ENCODE measurements at regions not wholly inside any gene's neighbourhood (a gene's known extent, or its start where the extent isn't known, plus 50 kb on each side); places are given as distances from the start of the nearest gene placed in this dataset.

GRCh38 chr5:145236983-145237382, 598.2 kb downstream of the PRELID2 start:
- no peak for TF ChIP-seq CTCF (IDR thresholded peaks at IDR 0.05; ENCODE audit: unreplicated experiment)
- CTCF ChIA-PET = interaction anchor here (1.2 kb wide), 1 partner anchor 769 kb away, joined by 5 read pairs; no protein-coding TSS in a partner anchor
- H3K27ac Mint-ChIP-seq (ENCODE audit: unreplicated experiment) = no peak overlapping the region

DNA sequence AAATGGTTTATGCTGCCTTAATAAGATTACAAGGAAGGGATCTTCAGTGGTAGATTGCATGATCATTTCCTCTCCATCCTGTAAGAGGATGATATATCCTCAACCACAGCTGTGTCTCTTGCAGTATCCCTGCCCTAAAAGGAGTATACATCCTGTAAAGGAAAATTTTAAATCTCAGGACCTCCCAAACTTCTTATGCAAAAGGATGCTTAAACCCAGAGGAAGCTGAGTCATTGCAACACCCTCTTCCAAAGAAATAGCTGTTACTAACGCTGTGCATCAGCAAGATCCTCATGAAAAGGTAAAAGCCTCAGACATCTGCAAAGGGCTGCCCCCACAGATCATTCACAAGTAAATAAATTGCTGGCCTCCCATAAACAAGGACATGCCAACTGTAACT, 599.0 kb downstream of the PRELID2 start:
- DNase-seq = no peak
- Mint-ChIP-seq H3K4me3 (ENCODE audit: low read depth, unreplicated experiment) (no peak overlapping the region), H3K9me3 (ENCODE audit: low read depth, unreplicated experiment) (no peaks in the 10 kb centered on the region), H3K27ac (ENCODE audit: unreplicated experiment) (no peak overlapping the region), H3K36me3 (ENCODE audit: insufficient read depth, unreplicated experiment) (no peaks in the 10 kb centered on the region), H3K4me1 (ENCODE audit: low read depth, unreplicated experiment) (peaks cover 20% of the 10 kb centered on the region), H3K27me3 (ENCODE audit: unreplicated experiment) (no peaks in the 10 kb centered on the region)
- no peak for TF ChIP-seq CTCF (IDR thresholded peaks at IDR 0.05; ENCODE audit: unreplicated experiment)
- intact Hi-C loops (cut with micrococcal nuclease; ENCODE audit: unreplicated experiment) = loop anchor here (5.0 kb wide), 2 partner anchors 114 to 769 kb away; no protein-coding TSS in a partner anchor
- CTCF ChIA-PET = no interaction called here
- BruUV-seq (replicated peaks) = no TSS peak

More at GRCh38 chr5:145236983-145237382, 598.2 kb downstream of the PRELID2 start:
- intact Hi-C loops (cut with micrococcal nuclease; ENCODE audit: unreplicated experiment) = loop anchor here (5.0 kb wide), 2 partner anchors 115 to 770 kb away; no protein-coding TSS in a partner anchor
- BruUV-seq (replicated peaks) = no TSS peak
- DNase-seq = no peak
- H3K9me3 Mint-ChIP-seq (ENCODE audit: low read depth, unreplicated experiment) = no peaks in the 10 kb centered on the region
- H3K27me3 Mint-ChIP-seq (ENCODE audit: unreplicated experiment) = no peaks in the 10 kb centered on the region
- peaks cover 20% of the 10 kb centered on the region for H3K4me1 Mint-ChIP-seq (ENCODE audit: low read depth, unreplicated experiment)
- H3K36me3 Mint-ChIP-seq (ENCODE audit: insufficient read depth, unreplicated experiment) = no peaks in the 10 kb centered on the region
- H3K4me3 Mint-ChIP-seq (ENCODE audit: low read depth, unreplicated experiment) = no peak overlapping the region

GRCh38 chr5:145233461-145233860, 601.7 kb downstream of the PRELID2 start:
- Mint-ChIP-seq H3K4me3 (ENCODE audit: low read depth, unreplicated experiment) (no peak overlapping the region), H3K27me3 (ENCODE audit: unreplicated experiment) (no peaks in the 10 kb centered on the region), H3K9me3 (ENCODE audit: low read depth, unreplicated experiment) (no peaks in the 10 kb centered on the region), H3K4me1 (ENCODE audit: low read depth, unreplicated experiment) (peaks cover 19% of the 10 kb centered on the region), H3K27ac (ENCODE audit: unreplicated experiment) (no peak overlapping the region), H3K36me3 (ENCODE audit: insufficient read depth, unreplicated experiment) (no peaks in the 10 kb centered on the region)
- no peak for DNase-seq
- no TSS peak for BruUV-seq (replicated peaks)
- intact Hi-C loops (cut with micrococcal nuclease; ENCODE audit: unreplicated experiment) = no loop called here
- no peak for TF ChIP-seq CTCF (IDR thresholded peaks at IDR 0.05; ENCODE audit: unreplicated experiment)
- CTCF ChIA-PET = no interaction called here

GRCh38 chr5:145230781-145231180, 604.4 kb downstream of the PRELID2 start:
- Mint-ChIP-seq H3K27ac (ENCODE audit: unreplicated experiment) (no peak overlapping the region), H3K9me3 (ENCODE audit: low read depth, unreplicated experiment) (no peaks in the 10 kb centered on the region), H3K27me3 (ENCODE audit: unreplicated experiment) (no peaks in the 10 kb centered on the region), H3K4me1 (ENCODE audit: low read depth, unreplicated experiment) (no peaks in the 10 kb centered on the region), H3K36me3 (ENCODE audit: insufficient read depth, unreplicated experiment) (no peaks in the 10 kb centered on the region), H3K4me3 (ENCODE audit: low read depth, unreplicated experiment) (no peak overlapping the region)
- CTCF ChIA-PET = no interaction called here
- BruUV-seq (replicated peaks) = no TSS peak
- TF ChIP-seq CTCF (IDR thresholded peaks at IDR 0.05; ENCODE audit: unreplicated experiment) = no peak
- no peak for DNase-seq
- intact Hi-C loops (cut with micrococcal nuclease; ENCODE audit: unreplicated experiment) = no loop called here
